ENCODE measurements at regions not wholly inside any gene's neighbourhood (a gene's known extent, or its start where the extent isn't known, plus 50 kb on each side); places are given as distances from the start of the nearest gene placed in this dataset.

- no peak for TF ChIP-seq CTCF (conservative IDR thresholded peaks at IDR 0.05 in 1 of 2, IDR thresholded peaks at IDR 0.05 in 1 of 2; ENCODE audit: low read depth in 1 of 2, low read length in 2 of 2)
- no peak for TF ChIP-seq EZH2 (IDR thresholded peaks at IDR 0.05; ENCODE audit: low read length, missing control alignments)
These were observed 839.3 kb upstream of the SALL3 start for GRCh38 chr18:78140294-78140693.

All from fibroblast of lung (primary cell).